HG03521 (cell line): ENCODE measurements at regions not wholly inside any gene's neighbourhood (a gene's known extent, or its start where the extent isn't known, plus 50 kb on each side); places are given as distances from the start of the nearest gene placed in this dataset.
A peak's percentile ranks its signal among the peaks of the same experiment; 100 is the strongest.

Source experiments
- ATAC-seq: cut with Tn5 transposase; IDR thresholded peaks from one replicate; pipeline ENCODE4 v1.9.1; 2021; ENCODE audit warnings: mild to moderate bottlenecking, moderate library complexity; ENCODE audit not compliant: unreplicated experiment

- no peak for ATAC-seq
Measured at GRCh38 chr6:145178391-145178790, 556.9 kb downstream of the EPM2A start.

DNA sequence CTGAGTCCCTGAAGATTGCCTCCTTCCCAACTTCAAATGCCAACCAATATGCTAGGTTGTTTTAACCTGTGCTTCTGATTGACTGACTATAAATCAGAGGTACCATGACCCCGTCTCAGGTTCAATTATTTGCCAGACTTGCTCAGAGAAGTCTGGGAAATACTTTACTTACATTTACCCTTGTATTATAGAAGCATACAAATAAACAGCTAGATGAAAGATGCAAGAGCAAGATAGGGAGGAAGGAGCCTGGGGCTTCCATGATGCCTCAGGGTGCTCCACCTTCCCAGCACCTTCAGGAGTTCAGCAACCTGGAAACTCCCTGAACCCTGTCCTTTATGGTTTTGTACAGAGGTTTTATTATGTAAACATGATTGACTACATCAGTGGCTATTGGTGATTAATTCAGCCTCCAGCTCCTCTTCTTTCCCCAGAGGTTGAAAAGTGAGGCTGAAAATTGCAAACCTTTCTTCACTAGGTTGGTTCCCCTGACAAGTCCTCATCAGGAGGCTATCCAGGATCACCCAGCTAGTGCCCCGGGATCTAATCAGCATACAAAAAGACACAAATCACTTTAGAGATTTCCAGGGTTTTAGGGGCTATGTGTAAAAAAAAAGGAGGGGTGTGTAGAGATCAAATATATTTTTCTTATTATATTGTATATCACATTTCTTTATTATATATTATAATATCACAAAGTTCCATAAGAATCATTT lies 547.7 kb downstream of the EPM2A start:
- ATAC-seq, result no peak

- ATAC-seq, result no peak
Measured at GRCh38 chr6:145189836-145190235, 545.5 kb downstream of the EPM2A start.

DNA sequence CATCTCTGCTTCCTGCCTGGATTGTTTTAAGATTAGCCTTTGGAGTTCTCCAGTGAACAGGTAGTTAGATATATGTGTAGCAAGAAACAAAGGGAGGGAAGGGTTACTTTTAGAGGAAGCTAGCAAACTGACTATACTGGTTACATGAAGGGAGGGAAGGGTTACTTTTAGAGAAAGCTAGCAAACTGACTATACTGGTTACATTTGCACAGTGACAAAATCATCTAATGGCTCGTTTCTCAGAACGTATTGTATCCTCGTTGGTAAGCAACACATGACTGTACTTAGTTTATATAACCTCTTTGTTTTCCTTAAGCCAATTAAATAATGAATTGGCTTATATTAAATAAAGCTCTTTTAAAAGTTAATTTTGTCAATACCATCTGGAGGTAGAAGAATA lies 540.9 kb downstream of the EPM2A start:
- ATAC-seq, result no peak

DNA sequence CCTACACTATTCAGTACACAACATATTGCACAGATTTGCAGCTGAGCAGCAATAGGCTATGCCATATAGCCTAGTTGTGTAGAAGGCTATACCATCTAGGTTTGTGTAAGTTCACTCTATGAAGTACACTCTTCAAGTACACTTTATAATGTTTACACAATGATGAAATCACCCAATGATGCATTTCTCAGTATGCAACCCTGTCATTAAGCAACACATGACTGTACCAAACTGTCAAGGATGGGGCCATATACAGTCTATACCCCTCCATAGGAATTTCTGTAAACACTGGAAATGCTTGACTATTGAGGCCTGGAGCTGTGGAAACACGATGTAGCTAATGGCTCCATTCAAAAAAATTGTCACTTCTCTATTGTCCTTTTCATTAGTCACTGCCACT lies 535.4 kb downstream of the EPM2A start:
- no peak for ATAC-seq

- ATAC-seq, result no peak
Measured at GRCh38 chr6:145204301-145204700, 531.0 kb downstream of the EPM2A start.

DNA sequence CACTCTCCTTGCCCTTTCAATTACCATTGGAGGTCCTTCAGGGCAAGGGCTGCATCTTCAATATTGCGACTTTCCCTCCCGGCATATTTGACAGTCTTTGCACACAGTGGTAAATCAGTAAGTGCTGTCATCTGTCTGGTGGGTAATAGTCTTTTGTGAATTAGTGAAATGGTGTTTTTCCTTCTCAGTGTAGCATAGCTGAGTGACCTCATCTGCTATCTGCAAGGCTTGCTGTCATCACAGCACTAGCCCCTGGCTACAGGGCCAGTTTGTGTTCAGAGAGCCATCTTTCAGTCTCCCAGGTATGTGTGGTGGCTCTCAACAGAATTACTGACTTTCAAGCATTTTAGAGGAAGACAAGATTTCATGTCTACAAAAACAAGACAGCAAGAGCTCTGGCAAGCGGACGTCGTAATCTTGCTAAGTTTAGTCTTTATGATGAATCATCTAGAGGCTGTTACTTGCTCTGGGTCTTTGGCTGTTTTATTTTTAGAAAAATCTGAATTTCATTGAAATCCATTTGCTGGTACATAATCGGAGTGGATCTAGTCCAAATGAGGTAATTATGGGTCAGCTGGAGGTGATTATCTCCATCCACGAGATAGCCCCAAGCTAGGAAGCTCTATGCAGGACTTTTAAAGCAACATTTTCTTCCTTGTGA lies 528.9 kb downstream of the EPM2A start:
- ATAC-seq, result no peak

DNA sequence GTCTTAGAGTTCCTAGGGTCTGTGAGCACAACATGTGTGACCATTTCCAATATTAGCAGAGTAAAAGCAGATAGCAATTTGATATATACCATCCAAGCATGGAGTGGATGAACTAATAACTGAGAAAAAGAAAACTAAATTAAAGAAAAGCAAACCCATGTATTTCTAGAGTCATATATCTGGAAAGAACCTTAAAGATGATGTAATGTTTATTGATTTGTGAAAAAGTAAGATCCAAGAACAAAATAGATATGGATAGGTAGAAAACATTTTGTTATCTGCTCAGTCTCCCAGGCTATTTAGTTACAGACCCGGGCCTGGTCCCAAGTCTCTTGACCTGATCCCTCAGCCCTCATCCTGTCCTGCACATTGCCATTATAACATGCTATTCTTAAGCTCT lies 526.8 kb downstream of the EPM2A start:
- no peak for ATAC-seq

- no peak for ATAC-seq
Measured at GRCh38 chr6:145209272-145209671, 526.0 kb downstream of the EPM2A start.

DNA sequence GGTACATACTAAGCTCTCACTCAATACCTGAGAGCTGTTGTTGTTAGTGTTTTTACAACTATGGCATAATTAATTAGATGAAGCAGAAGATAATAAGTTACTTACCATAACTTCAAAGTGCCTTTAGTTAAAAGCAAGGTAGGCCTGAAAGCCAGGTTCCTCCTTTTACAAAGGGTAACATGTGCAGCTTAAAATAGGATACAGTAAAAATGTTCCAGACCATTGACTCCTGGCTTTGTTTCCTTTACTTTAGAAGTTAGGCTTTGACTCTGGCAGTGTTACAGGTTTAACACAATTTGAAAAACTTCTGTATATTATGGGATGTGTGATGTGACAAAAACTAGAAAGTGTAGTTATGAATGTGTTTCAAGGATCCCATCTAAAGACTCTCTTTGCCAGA lies 522.5 kb downstream of the EPM2A start:
- peak; percentile 9 for ATAC-seq

DNA sequence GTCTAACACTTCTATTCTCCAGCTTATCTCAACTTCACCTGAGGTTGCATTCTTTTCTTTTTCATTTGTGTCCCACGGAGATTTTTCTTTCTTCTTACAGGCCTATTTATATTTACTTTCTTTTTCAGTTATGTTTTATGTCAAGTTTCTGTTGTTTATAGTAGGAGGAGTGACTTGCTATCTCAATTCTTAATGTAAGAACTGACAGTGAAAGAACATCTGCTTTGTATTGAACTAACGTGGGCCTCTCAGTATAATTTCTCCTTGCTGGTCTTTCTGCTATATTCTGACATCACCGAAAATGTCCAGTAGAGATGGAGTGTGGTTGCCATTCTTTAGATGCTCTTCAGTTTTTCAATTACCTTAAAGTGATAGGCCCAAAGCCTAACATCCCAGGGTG lies 521.7 kb downstream of the EPM2A start:
- ATAC-seq, result peak; percentile 47

GRCh38 chr6:145214570-145214969 lies 520.8 kb downstream of the EPM2A start:
- ATAC-seq, result no peak

- ATAC-seq, result no peak
Measured at GRCh38 chr6:145224450-145224849, 510.9 kb downstream of the EPM2A start.

GRCh38 chr6:145225500-145225899 lies 509.8 kb downstream of the EPM2A start:
- no peak for ATAC-seq

- ATAC-seq, result no peak
Measured at GRCh38 chr6:145227593-145227992, 507.7 kb downstream of the EPM2A start.

DNA sequence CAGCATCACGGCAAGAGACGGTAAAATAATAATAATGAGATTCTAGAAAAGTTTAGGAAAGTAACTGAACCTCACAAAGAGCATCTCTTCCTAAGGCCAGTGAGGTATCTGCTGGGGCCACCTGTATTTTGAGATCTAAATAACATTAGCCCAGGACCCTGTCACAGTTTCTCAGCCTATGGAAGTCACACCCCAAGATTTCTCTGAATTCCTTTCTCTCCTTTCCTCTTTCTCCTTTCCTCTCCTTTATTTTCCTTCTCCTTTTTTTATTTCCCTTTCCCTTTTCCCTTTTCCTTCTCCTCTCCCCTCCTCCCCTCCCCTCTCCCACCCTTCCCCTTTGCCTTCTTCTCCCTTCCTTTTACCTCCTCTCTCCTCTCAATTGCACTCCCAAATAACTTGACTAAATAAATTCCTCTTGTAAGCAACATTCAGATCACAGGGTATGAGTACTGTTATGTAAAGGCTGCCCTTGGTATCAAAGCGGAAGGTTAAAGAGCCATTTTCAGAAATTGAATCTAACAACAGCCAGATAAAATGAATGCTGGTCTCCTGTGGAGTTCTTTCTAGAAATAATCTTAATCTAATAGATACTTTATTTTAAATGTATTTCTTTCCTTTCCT lies 506.2 kb downstream of the EPM2A start:
- ATAC-seq, result no peak

DNA sequence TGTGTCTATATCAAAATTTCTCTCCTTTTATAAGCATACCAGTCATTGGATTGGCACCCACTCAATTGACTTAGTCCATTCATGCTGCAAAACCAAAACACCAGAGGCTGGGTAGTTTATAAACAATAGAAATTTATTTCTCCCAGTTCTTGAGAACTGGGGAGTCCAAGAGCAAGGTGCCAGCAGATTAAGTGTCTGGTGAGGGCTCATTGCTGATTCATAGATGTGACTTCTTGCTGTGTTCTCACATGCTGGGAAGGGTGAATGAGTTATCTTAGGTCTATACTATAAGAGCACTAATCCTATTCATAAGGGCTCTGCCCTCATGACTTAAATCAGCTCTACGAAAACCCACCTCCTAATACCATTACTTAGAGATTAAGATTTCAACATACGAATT lies 501.4 kb downstream of the EPM2A start:
- no peak for ATAC-seq

DNA sequence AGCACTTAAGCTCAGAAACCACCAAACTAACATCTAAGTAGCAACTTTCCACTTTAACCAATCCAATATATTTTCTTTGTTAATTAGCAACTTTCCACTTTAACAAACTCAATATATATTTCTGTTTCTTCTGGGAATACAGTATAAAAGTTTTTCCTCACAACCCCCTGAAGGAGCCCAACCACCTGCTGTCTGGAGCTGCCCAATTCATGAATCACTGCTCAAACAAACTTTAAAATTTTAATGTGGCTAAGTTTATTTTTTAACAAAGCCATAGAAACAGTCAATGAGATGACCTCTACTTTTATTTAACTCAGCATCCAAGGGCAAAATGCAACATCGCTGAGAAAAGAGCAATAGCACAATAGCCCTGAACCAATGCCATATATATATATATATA lies 500.1 kb downstream of the EPM2A start:
- no peak for ATAC-seq

GRCh38 chr6:145238787-145239186 lies 496.5 kb downstream of the EPM2A start:
- ATAC-seq, result no peak

DNA sequence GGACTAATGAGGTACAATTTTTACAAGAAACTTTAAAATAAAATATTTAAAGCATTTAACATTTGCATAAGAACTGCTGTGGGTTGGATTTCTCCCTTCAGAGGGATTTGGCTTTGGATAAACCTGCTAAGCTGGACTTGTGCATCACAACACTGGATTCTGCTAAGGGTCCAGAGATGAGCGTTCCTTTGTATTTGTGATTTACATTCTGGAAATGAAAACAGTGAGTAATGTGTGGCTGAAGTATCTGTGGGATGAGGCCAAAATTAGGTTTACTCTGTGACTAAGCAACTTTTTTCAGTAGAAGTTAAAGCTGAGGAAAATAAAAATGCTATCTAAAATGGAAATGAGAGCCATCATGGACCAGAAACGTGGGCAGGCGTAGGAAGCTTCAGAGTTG lies 494.3 kb downstream of the EPM2A start:
- ATAC-seq, result no peak

DNA sequence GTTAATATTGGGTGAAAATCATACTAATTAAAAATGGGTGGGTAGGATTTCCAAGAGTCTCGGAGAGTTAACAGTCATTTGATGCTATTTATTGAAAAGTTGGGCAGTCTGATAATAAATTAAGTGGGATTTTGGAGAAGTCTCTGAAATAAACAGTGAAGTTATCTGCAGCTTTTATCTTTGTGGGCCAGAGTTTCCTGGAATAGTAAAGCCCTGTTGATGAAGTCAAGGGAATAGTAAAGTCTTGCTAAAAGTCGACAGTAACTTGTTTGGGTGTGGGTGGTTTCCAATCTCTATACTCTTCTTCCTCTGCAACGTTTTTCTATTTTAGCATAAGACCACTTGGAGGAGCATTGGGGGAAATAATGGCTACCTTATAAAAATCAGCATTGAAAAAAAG lies 493.6 kb downstream of the EPM2A start:
- no peak for ATAC-seq

DNA sequence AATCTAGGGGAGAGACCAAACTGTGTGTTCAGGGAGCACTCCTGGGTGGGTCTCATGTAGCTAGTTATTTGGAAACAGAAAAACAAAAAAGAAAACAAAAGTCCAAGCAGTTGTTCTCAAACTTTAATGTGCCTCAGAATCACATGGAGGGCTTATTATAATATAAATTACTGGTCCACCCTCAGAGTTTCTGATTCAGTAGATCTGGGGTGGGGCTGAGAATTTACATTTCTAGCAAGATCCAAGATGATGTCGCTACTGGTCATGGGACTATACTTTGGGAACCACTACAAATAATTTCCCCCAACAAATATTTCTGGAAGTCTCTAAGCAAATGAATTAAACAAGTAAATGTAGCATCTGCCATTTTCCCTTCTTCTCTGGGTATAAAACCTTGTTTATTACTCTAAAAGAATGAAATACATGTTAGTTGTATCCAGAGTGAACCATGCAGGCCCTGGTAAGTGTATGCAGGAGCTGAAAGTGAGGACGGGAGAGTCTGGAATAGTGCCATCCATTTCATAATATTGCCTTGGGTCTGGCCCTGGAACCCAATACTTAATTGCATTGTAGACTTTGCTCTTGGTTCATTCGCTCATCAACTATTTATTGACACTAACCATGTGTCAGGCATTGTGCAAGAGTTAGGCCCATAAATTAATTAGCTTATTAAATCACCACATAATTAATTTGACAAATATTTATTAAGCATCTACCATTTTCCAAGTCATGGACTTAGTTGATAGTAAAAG lies 490.8 kb downstream of the EPM2A start:
- no peak for ATAC-seq
